ENCODE measurements at regions not wholly inside any gene's neighbourhood (a gene's known extent, or its start where the extent isn't known, plus 50 kb on each side); places are given as distances from the start of the nearest gene placed in this dataset.

- DNase-seq: no peak
- TF ChIP-seq CTCF (IDR thresholded peaks at IDR 0.05) (no peak), POLR2A (IDR thresholded peaks at IDR 0.05) (no peak)
- Histone ChIP-seq H3K36me3 (ENCODE audit: low read depth, missing control alignments) (no peaks in the 10 kb centered on the region), H3K4me1 (no peaks in the 10 kb centered on the region), H3K4me3 (no peak overlapping the region), H3K27ac (no peak overlapping the region), H3K9me3 (no peaks in the 10 kb centered on the region), H3K27me3 (no peaks in the 10 kb centered on the region)
- intact Hi-C loops (cut with DNase I; ENCODE audit: low total_unique reads): no loop called here
- WGBS, 2 donors: 95 to 98% methylated on average over 10 of the region's 10 CpGs
Measured at GRCh38 chr15:31193291-31193690, 91.8 kb upstream of the TRPM1 start.

- no peaks in the 10 kb centered on the region for H3K36me3 ChIP-seq (ENCODE audit: low read depth, missing control alignments)
- WGBS, 2 donors: 63 to 72% methylated on average over 2 of the region's 2 CpGs
Measured at GRCh38 chr15:31195871-31196270, 94.3 kb upstream of the TRPM1 start.

GRCh38 chr15:31197497-31198414 lies 96.2 kb upstream of the TRPM1 start:
- TF ChIP-seq POLR2A (IDR thresholded peaks at IDR 0.05) (no peak), CTCF (IDR thresholded peaks at IDR 0.05) (peak in 2 of 3 experiments; percentile 44 to 65)
- Histone ChIP-seq H3K27ac (no peak overlapping the region), H3K36me3 (ENCODE audit: low read depth, missing control alignments) (no peaks in the 10 kb centered on the region), H3K4me3 (no peak overlapping the region), H3K9me3 (no peaks in the 10 kb centered on the region), H3K4me1 (peaks cover 4% of the 10 kb centered on the region), H3K27me3 (no peaks in the 10 kb centered on the region)
- peak; percentile 69 for DNase-seq
- 45 to 49% methylated on average over 15 of the region's 15 CpGs for WGBS, 2 donors
- intact Hi-C loops (cut with DNase I; ENCODE audit: low total_unique reads): no loop called here

More at GRCh38 chr15:31195871-31196270, 94.3 kb upstream of the TRPM1 start:
- H3K4me3 ChIP-seq: no peak overlapping the region
- no peak for DNase-seq
- no peaks in the 10 kb centered on the region for H3K9me3 ChIP-seq
- intact Hi-C loops (cut with DNase I; ENCODE audit: low total_unique reads): no loop called here
- no peak overlapping the region for H3K27ac ChIP-seq
- H3K27me3 ChIP-seq: no peaks in the 10 kb centered on the region
- TF ChIP-seq POLR2A (IDR thresholded peaks at IDR 0.05): no peak
- TF ChIP-seq CTCF (IDR thresholded peaks at IDR 0.05): no peak
- H3K4me1 ChIP-seq: peaks cover 4% of the 10 kb centered on the region

GRCh38 chr15:31200735-31201151 lies 99.2 kb upstream of the TRPM1 start:
- intact Hi-C loops (cut with DNase I; ENCODE audit: low total_unique reads): no loop called here
- Histone ChIP-seq H3K4me3 (no peak overlapping the region), H3K4me1 (peaks cover 4% of the 10 kb centered on the region), H3K27ac (no peak overlapping the region), H3K36me3 (ENCODE audit: low read depth, missing control alignments) (no peaks in the 10 kb centered on the region), H3K9me3 (no peaks in the 10 kb centered on the region), H3K27me3 (no peaks in the 10 kb centered on the region)
- DNase-seq: peak; percentile 77
- WGBS, 2 donors: 57 to 66% methylated on average over 9 to 15 of the region's 16 CpGs
- no peak for TF ChIP-seq POLR2A (IDR thresholded peaks at IDR 0.05)
- TF ChIP-seq CTCF (IDR thresholded peaks at IDR 0.05): peak in 2 of 3 experiments; percentile 17 to 34

Data from testis (tissue), 2 donors.